ENCODE measurements at regions not wholly inside any gene's neighbourhood (a gene's known extent, or its start where the extent isn't known, plus 50 kb on each side); places are given as distances from the start of the nearest gene placed in this dataset.

- DNase-seq (ENCODE audit: low read depth) = no peak
Observed at GRCh38 chr2:14263053-14263452, 369.5 kb upstream of the LRATD1 start.

GRCh38 chr2:14270036-14270582, 362.4 kb upstream of the LRATD1 start:
- DNase-seq (ENCODE audit: low read depth) = no peak

DNA sequence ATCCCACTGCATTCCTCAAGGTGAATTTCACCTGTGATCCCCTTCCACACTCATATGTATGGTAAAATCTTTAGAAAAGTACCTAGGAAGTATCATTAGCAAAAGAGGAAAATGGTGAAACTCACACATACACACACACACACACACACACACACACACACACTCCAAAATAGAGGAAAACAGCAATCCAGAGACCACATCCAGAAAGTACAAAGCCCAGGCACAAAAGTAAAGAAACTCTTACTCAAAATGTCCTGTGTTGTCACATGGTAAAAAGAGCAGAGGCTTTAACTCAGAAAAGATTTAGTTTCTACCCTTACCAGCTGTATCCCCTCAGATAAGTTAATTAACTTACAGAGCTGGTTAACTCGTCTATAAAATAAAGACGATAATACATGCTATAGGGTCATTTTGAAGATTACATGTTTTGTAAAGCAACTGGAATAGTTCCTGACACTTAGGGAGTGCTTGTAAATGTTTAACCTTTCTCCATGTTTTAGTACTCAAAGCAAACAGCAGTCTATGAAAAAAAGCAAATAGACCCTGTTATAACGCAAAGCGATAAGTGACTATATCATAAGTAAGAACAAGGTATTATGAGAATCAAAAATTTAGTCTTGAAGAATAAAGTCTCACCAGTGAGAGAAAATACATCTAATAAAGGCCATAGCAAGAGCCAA, 360.0 kb upstream of the LRATD1 start:
- no peak for DNase-seq (ENCODE audit: low read depth)

DNA sequence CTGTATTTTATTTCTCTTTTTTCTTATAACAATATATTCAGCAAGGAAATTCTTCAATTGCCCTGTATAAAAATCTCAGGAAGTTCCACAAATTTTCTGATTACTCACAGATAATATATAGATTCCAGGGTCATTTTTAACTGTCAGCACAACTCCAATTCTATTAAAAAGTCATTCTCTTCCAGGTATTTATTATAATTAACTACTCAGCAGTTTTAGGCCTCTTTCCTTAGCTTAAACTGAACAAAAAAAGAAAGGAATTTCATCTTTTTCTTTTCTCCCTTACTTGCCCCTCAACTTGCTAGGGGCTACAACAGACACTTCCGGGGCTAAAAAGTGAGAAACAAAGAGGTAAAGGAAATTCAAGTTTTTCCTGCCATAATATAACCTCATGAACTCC, 358.9 kb upstream of the LRATD1 start:
- no peak for DNase-seq (ENCODE audit: low read depth)

DNA sequence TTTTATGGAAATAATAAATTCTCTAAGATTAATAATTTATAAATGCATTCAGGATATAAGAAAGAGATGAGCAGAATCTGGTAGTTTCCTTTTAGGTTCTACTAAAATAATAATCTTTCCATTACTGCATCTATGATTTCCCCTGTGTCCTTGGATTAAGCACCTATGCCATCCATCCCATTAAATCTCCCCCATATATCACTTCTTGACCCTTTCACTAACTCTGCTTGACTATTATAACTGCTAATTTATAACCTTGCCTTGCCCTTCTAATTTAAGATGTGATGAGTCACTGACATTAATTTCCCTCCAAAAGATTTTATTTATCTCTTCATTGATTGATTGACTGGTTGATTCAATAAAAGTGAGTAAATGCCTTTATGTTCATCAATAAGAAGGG, 348.3 kb upstream of the LRATD1 start:
- no peak for DNase-seq (ENCODE audit: low read depth)

- no peak for DNase-seq (ENCODE audit: low read depth)
Observed at GRCh38 chr2:14285812-14286211, 346.7 kb upstream of the LRATD1 start.

- no peak for DNase-seq (ENCODE audit: low read depth)
Observed at GRCh38 chr2:14288016-14288415, 344.5 kb upstream of the LRATD1 start.

DNA sequence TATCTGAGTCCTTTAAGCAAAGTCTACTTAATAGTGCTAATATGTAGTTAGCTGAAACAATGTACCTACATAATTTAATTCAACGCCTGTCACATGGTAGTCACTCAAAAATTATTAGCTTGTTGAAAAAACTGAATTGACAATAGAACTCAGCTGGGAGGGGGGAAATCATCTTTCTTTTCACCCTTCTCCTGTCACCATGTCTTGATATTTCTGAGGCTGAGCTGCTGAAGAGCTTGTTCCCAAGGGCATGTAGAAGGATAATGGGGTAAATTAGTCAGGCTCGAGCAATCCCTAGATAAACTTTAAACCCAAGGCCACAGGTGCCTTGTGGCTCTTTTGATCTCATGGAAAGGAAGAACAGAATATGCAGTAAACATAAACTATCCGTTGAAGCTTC, 339.6 kb upstream of the LRATD1 start:
- DNase-seq (ENCODE audit: low read depth) = no peak

- DNase-seq (ENCODE audit: low read depth) = no peak
Observed at GRCh38 chr2:14297340-14297739, 335.2 kb upstream of the LRATD1 start.

DNA sequence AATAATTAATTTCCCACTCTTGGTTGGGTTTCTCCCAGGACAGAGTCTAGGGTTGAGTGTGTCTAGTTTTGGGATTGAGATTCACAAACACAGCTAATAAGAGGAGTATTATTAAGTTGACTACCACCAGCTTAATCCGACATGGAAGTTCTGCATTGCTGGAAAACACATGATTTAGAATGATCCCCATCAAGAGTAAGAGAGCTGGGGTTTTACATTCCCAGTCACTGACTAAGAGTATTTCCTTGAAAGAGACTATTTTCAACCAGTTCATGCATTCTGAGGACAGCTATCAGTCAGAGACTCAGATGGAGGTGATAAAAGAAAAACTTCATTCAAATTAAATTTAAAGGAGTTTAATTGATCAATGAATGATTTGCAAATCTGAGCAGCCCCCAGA, 334.6 kb upstream of the LRATD1 start:
- no peak for DNase-seq (ENCODE audit: low read depth)

GRCh38 chr2:14301331-14301730, 331.2 kb upstream of the LRATD1 start:
- no peak for DNase-seq (ENCODE audit: low read depth)

GRCh38 chr2:14303366-14304115, 329.0 kb upstream of the LRATD1 start:
- no peak for DNase-seq (ENCODE audit: low read depth)

GRCh38 chr2:14304326-14304725, 328.2 kb upstream of the LRATD1 start:
- DNase-seq (ENCODE audit: low read depth) = no peak

DNA sequence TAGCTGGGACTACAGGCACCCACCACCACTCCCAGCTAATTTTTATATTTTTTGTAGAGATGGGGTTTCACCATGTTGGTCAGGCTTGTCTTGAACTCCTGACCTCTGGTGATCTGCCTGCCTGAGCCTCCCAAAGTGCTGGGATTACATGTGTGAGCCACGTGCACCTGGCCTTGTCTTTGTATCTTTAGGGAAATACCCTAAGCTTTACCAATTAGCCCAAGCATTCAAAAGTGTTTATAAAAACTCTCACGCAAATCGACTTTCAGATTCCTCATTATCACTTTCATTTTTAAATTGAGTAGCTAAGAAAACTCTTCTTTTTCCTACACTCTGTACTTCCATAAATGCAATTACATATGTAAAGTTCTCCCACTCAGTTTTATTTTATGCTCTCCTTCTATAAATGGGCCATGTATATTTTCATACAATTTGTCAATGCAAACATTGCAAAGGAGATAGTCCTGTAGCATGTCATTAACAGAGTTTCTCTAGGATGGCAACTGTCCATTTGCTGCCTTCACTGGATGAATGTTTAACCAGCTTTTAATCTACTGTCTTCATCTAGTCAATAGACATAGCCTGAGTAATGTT, 326.2 kb upstream of the LRATD1 start:
- DNase-seq (ENCODE audit: low read depth) = no peak

DNA sequence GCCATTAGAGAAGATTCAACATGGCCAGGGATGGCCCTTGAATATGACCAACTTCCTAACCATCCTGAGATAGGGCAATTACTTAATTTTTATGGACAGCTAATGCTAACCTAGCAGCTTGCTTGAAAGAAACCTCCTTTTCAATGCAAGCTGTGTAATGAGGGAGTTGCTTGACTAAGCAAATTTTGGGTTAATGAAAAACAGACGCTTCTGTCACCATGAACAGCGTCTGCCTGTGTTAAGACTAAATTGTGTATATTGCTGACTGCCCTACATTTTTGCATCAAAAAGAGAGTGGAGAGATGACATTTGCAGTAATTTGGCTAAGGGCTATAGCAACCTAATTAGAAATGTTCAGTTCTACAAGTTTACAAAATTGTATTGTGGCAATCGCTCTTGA, 319.2 kb upstream of the LRATD1 start:
- no peak for DNase-seq (ENCODE audit: low read depth)

DNA sequence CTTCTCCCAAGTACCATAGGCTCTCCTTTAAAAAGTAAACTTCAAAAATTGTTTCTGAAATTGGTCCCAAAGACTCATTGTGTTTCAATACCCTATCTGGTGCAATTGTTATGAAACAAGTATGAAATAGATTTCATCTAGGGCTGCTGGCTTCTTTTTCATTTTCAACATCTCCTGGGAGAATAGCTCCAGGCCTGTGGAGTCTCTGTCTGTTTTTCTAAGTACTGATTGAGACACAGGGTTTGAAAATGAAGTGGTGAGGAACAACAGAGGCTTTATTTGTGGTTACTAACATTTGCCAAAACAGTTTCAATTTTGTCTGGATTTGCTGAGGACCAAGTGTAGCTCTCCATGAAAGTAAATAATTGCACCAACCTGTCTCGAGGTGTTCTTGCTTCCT, 315.9 kb upstream of the LRATD1 start:
- DNase-seq (ENCODE audit: low read depth) = no peak

DNA sequence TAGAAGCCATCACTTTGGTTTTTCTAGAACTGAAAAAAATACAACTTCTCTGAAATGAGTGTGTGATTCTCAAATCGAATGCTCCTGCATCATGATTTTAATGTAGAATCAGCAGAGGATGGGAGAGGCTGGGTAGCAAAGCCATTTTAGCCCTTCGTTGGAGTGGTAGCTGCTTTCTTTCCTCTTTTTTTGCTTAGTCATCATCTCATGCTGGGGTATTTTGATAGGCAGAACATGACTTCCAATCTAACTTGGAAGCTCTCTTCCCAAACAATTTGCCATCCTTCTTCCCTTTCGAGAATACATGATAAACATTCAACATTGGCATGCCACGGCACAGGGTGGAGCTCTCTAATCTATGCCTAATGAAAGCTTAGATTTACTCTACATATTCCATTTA, 311.2 kb upstream of the LRATD1 start:
- DNase-seq (ENCODE audit: low read depth) = no peak

DNA sequence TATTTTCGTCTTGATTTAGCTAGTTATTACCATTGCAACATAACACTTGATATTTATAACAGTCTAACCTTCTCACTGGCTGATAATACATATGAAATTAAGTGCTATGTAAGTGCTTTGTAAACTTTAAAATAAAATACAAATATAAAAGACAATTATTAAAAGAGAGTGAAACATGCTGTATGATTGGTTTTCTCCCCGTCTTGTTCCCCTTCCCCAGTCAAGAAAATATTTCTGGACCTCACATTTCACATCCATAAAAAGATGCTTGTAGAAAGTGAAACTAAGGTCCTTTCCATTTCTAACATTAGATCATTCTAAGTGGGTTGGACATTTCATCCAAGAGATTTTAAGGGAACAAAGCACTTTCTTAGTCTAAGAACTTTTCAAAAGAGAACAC, 310.2 kb upstream of the LRATD1 start:
- DNase-seq (ENCODE audit: low read depth) = no peak

DNA sequence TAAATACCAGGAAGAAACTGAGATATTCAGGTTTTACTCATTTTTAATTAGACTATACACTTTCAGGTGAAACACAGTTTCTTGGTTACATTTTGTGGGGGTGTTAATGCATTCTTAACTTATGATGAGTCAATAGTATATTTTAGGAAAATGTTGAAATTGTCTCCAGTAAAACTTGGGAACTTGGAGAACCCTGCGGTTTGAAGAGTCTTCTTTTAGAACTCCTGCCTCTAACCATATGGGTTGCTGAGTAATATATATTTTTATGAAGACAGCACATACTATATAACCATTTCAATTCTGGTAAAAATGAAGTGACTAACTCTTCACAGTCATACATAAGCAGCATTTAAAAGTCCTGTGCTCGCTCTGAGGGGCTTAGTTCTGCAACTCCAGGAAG, 308.2 kb upstream of the LRATD1 start:
- DNase-seq (ENCODE audit: low read depth) = no peak

DNA sequence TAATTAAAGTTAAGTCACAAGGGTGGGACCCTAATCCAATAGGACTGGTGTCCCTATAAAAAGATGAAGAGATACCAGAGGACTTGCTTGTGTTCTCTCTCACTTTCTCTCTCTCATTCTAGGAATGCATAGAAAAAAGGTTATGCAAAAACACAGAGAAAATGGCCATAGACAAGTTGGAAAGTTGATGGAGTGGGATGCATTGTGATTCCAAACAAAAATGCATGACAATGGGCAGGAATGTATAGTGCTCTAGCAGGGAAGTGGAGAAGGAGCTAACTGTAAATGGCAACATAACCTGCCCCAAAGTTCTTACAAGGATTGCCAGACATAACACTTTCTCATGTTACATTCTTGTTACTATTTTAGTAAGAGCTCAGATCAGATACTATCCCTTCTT, 301.6 kb upstream of the LRATD1 start:
- DNase-seq (ENCODE audit: low read depth) = no peak

DNA sequence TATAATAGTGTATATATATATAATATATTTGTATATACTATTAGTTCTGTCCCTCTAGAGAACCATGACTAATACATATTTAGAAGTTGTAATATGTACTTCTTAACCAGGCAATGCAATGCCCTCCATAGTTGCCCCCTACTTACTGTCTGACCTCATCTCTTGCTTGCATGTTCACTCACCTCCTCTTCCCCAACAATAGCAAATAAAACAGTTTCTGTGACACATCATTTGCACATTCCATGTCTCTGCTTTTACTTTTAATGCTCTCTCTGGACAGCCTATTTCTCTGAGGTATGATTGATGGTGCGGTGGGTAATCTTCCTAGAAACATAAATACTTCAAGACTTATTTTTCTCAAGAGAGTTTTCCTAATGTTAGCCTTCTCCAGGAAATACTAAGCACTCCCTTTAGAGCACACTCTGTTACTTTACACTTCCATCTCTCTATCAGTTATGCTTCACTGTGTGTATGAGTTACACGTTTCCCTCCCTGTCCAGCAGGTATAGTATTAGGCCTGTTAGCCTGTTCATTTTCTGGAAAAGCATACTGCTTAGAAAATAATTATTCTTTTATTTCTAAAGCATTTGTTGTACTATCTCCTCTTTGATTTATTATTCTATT, 295.6 kb upstream of the LRATD1 start:
- no peak for DNase-seq (ENCODE audit: low read depth)

GRCh38 chr2:14340703-14341102, 291.8 kb upstream of the LRATD1 start:
- DNase-seq (ENCODE audit: low read depth) = no peak

GRCh38 chr2:14342313-14342712, 290.2 kb upstream of the LRATD1 start:
- DNase-seq (ENCODE audit: low read depth) = no peak
